IPS-18a (cell line): ENCODE measurements at regions not wholly inside any gene's neighbourhood (a gene's known extent, or its start where the extent isn't known, plus 50 kb on each side); places are given as distances from the start of the nearest gene placed in this dataset.
"Not testable (repeated sequence)": the region's sequence is repeated elsewhere in the genome, so short reads cannot be mapped to it uniquely, and the experiment has no call there.

ENCODE experiments used
- H3K27ac ChIP-seq: one replicate; pipeline ENCODE4 v1.5.1; 2013; ENCODE audit warnings: low read length
- H3K27me3 ChIP-seq: one replicate; pipeline ENCODE4 v1.6.1; 2013; ENCODE audit warnings: mild to moderate bottlenecking, low read length; ENCODE audit not compliant: control insufficient read depth, insufficient read depth
- H3K36me3 ChIP-seq: one replicate; pipeline ENCODE4 v1.6.1; 2013; ENCODE audit warnings: low read depth, low read length; ENCODE audit not compliant: control insufficient read depth
- H3K4me1 ChIP-seq: one replicate; pipeline ENCODE4 v1.6.1; 2013; ENCODE audit warnings: low read depth, low read length; ENCODE audit not compliant: control insufficient read depth
- H3K4me3 ChIP-seq: one replicate; pipeline ENCODE4 v1.5.1; 2013; ENCODE audit warnings: low read length
- H3K9ac ChIP-seq: one replicate; pipeline ENCODE4 v1.6.1; 2013; ENCODE audit warnings: mild to moderate bottlenecking, low read length, moderate library complexity
- H3K9me3 ChIP-seq: one replicate; pipeline ENCODE4 v1.6.1; 2013; ENCODE audit warnings: low read depth, low read length; ENCODE audit not compliant: control insufficient read depth

DNA sequence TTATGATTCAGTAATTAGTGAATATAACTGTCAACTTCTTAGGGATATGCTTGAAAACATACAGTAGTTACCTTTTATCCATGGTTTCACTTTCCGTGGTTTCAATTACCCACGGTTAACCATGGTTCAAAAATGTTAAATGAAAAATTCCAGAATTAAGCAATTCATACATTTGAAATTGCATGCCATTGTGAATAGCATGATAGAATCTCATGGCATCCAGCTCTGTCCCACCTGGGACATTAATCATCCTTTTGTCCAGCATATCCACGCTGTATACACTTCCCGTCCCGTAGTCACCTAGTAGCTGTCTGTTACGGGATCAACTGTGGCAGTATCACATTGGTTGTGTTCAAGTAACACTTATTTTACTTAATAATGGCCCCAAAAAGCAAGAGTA, 781.7 kb upstream of the CITED2 start:
- H3K27ac ChIP-seq: no peak overlapping the region
- no peaks in the 10 kb centered on the region for H3K9me3 ChIP-seq
- no peak overlapping the region for H3K9ac ChIP-seq
- no peaks in the 10 kb centered on the region for H3K27me3 ChIP-seq
- no peaks in the 10 kb centered on the region for H3K36me3 ChIP-seq
- no peaks in the 10 kb centered on the region for H3K4me1 ChIP-seq
- H3K4me3 ChIP-seq: no peak overlapping the region

- H3K9ac ChIP-seq: no peak overlapping the region
- H3K4me1 ChIP-seq: no peaks in the 10 kb centered on the region
- no peak overlapping the region for H3K27ac ChIP-seq
- H3K27me3 ChIP-seq: no peaks in the 10 kb centered on the region
- no peaks in the 10 kb centered on the region for H3K36me3 ChIP-seq
- H3K4me3 ChIP-seq: no peak overlapping the region
- H3K9me3 ChIP-seq: no peaks in the 10 kb centered on the region
Observed at GRCh38 chr6:140155451-140156126, 781.1 kb upstream of the CITED2 start.

GRCh38 chr6:140153703-140154102, 779.3 kb upstream of the CITED2 start:
- Histone ChIP-seq H3K27me3 (no peaks in the 10 kb centered on the region), H3K9me3 (no peaks in the 10 kb centered on the region), H3K36me3 (no peaks in the 10 kb centered on the region), H3K9ac (no peak overlapping the region), H3K4me1 (no peaks in the 10 kb centered on the region), H3K4me3 (no peak overlapping the region), H3K27ac (no peak overlapping the region)

GRCh38 chr6:140147825-140148814, 773.7 kb upstream of the CITED2 start:
- not testable (repeated sequence) for H3K4me1 ChIP-seq, H3K27ac ChIP-seq, H3K9ac ChIP-seq, H3K27me3 ChIP-seq, H3K4me3 ChIP-seq, H3K36me3 ChIP-seq, H3K9me3 ChIP-seq

GRCh38 chr6:140140891-140141290, 766.4 kb upstream of the CITED2 start:
- Histone ChIP-seq H3K4me1 (no peaks in the 10 kb centered on the region), H3K9ac (no peak overlapping the region), H3K27ac (no peak overlapping the region), H3K4me3 (no peak overlapping the region), H3K9me3 (no peaks in the 10 kb centered on the region), H3K36me3 (no peaks in the 10 kb centered on the region), H3K27me3 (no peaks in the 10 kb centered on the region)

- H3K27ac ChIP-seq: no peak overlapping the region
- H3K9me3 ChIP-seq: peaks cover 6% of the 10 kb centered on the region
- no peak overlapping the region for H3K4me3 ChIP-seq
- H3K4me1 ChIP-seq: no peaks in the 10 kb centered on the region
- no peak overlapping the region for H3K9ac ChIP-seq
- H3K27me3 ChIP-seq: no peaks in the 10 kb centered on the region
- H3K36me3 ChIP-seq: no peaks in the 10 kb centered on the region
Observed at GRCh38 chr6:140138311-140139010, 764.0 kb upstream of the CITED2 start.

GRCh38 chr6:140134224-140134623, 759.8 kb upstream of the CITED2 start:
- no peak overlapping the region for H3K27ac ChIP-seq
- no peak overlapping the region for H3K9ac ChIP-seq
- H3K4me1 ChIP-seq: no peaks in the 10 kb centered on the region
- no peak overlapping the region for H3K4me3 ChIP-seq
- H3K9me3 ChIP-seq: peaks cover 6% of the 10 kb centered on the region
- H3K27me3 ChIP-seq: no peaks in the 10 kb centered on the region
- no peaks in the 10 kb centered on the region for H3K36me3 ChIP-seq

DNA sequence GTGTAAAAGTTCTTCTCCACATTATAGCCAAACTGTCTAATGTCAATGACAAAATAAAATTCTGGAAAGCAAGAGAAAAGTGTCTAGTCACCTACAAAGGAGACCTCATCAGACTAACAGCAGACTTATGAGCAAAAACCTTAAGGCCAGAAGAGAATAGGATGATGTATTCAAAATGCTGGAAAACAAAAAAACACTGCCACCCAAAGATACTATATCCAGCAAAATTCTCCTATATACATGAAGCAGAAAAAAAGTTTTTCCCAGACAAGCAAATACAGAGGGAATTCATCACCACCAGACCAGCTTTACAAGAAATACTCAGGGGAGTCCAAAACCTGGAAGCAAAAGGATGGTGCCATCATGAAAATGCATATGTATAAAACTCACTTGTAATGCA, 755.6 kb upstream of the CITED2 start:
- H3K4me1 ChIP-seq: no peaks in the 10 kb centered on the region
- no peak overlapping the region for H3K9ac ChIP-seq
- peaks cover 1% of the 10 kb centered on the region for H3K9me3 ChIP-seq
- H3K4me3 ChIP-seq: no peak overlapping the region
- no peaks in the 10 kb centered on the region for H3K27me3 ChIP-seq
- no peak overlapping the region for H3K27ac ChIP-seq
- no peaks in the 10 kb centered on the region for H3K36me3 ChIP-seq

DNA sequence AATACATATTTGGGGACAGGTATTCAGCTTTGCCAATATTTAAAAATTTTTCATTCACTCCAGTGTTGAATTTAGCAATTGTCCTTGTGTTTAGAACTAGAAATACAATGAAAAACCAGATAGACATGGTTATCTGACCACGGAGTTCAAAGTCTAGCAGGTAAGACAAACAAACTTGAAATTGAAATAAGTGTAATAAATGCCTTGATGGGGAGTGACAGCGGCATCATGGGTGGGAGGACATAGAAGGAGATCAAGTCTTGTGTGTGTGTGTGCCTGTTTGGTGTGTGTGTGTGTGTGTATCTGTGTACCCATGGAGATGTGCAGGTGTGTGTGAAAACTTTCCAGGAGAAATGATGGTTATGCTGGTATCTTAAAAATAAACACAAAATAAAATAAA, 750.0 kb upstream of the CITED2 start:
- H3K4me1 ChIP-seq: no peaks in the 10 kb centered on the region
- no peaks in the 10 kb centered on the region for H3K27me3 ChIP-seq
- H3K4me3 ChIP-seq: no peak overlapping the region
- H3K27ac ChIP-seq: no peak overlapping the region
- H3K9me3 ChIP-seq: no peaks in the 10 kb centered on the region
- no peak overlapping the region for H3K9ac ChIP-seq
- H3K36me3 ChIP-seq: no peaks in the 10 kb centered on the region

- Histone ChIP-seq H3K4me3 (no peak overlapping the region), H3K27ac (no peak overlapping the region), H3K9me3 (no peaks in the 10 kb centered on the region), H3K36me3 (no peaks in the 10 kb centered on the region), H3K9ac (no peak overlapping the region), H3K4me1 (peaks cover 14% of the 10 kb centered on the region), H3K27me3 (no peaks in the 10 kb centered on the region)
Observed at GRCh38 chr6:140108167-140108566, 733.7 kb upstream of the CITED2 start.

- H3K27me3 ChIP-seq: no peaks in the 10 kb centered on the region
- no peak overlapping the region for H3K9ac ChIP-seq
- H3K4me1 ChIP-seq: peaks cover 14% of the 10 kb centered on the region
- H3K9me3 ChIP-seq: no peaks in the 10 kb centered on the region
- H3K4me3 ChIP-seq: no peak overlapping the region
- H3K27ac ChIP-seq: no peak overlapping the region
- H3K36me3 ChIP-seq: no peaks in the 10 kb centered on the region
Observed at GRCh38 chr6:140107216-140107615, 732.8 kb upstream of the CITED2 start.
